ENCODE measurements at regions not wholly inside any gene's neighbourhood (a gene's known extent, or its start where the extent isn't known, plus 50 kb on each side); places are given as distances from the start of the nearest gene placed in this dataset.

DNA sequence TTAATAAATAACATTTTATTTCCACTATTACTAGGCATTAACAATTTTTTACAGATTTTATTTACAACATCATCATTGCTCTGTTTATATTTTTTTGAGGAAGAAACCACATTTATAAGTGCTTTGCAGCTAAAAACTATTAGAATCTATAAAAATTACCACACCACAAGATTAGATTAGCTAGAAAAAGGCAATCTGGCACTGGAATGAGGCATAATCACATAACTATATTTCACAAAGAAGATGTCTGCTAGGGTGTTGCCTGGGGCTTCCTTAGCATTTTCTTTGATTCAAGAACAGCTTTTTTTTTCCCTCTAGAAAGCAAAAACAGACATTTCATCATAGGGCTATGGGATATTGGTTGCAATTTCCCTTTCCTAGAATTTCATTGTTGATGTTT, 2169.2 kb downstream of the MRPL39 start:
- no peak for TF ChIP-seq KLF10 (tag by site-specific recombination; IDR thresholded peaks at IDR 0.05)
- TF ChIP-seq ZNF292 (tag by site-specific recombination; IDR thresholded peaks at IDR 0.05; ENCODE audit: borderline replicate concordance, low read depth), result no peak
- no peak for TF ChIP-seq ZNF16 (tag by site-specific recombination; IDR thresholded peaks at IDR 0.05; ENCODE audit: low read depth)
- no peak for TF ChIP-seq ZNF274 (IDR thresholded peaks at IDR 0.05; ENCODE audit: low read length)
- no peak for TF ChIP-seq ZNF274 (tag by site-specific recombination; IDR thresholded peaks at IDR 0.05; ENCODE audit: borderline replicate concordance)
- no peak for TF ChIP-seq YY1 (tag by site-specific recombination; IDR thresholded peaks at IDR 0.05)
- TF ChIP-seq CTCF (tag by site-specific recombination; IDR thresholded peaks at IDR 0.05), result no peak
- no peak for TF ChIP-seq ZNF132 (tag by site-specific recombination; IDR thresholded peaks at IDR 0.05; ENCODE audit: borderline replicate concordance)
- TF ChIP-seq ZNF610 (tag by site-specific recombination; IDR thresholded peaks at IDR 0.05; ENCODE audit: borderline replicate concordance), result no peak
- TF ChIP-seq, protein P1, sequence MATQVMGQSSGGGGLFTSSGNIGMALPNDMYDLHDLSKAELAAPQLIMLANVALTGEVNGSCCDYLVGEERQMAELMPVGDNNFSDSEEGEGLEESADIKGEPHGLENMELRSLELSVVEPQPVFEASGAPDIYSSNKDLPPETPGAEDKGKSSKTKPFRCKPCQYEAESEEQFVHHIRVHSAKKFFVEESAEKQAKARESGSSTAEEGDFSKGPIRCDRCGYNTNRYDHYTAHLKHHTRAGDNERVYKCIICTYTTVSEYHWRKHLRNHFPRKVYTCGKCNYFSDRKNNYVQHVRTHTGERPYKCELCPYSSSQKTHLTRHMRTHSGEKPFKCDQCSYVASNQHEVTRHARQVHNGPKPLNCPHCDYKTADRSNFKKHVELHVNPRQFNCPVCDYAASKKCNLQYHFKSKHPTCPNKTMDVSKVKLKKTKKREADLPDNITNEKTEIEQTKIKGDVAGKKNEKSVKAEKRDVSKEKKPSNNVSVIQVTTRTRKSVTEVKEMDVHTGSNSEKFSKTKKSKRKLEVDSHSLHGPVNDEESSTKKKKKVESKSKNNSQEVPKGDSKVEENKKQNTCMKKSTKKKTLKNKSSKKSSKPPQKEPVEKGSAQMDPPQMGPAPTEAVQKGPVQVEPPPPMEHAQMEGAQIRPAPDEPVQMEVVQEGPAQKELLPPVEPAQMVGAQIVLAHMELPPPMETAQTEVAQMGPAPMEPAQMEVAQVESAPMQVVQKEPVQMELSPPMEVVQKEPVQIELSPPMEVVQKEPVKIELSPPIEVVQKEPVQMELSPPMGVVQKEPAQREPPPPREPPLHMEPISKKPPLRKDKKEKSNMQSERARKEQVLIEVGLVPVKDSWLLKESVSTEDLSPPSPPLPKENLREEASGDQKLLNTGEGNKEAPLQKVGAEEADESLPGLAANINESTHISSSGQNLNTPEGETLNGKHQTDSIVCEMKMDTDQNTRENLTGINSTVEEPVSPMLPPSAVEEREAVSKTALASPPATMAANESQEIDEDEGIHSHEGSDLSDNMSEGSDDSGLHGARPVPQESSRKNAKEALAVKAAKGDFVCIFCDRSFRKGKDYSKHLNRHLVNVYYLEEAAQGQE (tag by site-specific recombination; IDR thresholded peaks at IDR 0.05), result no peak

Measured in HEK293 (cell line).